Esophagus (tissue), 2 donors: ENCODE measurements at regions not wholly inside any gene's neighbourhood (a gene's known extent, or its start where the extent isn't known, plus 50 kb on each side); places are given as distances from the start of the nearest gene placed in this dataset.

Experiments used
- H3K27ac ChIP-seq, 2 donors: one replicate each; pipeline ENCODE4 v1.5.1; 2013; ENCODE audit warnings: low read depth in 2 of 2, mild to moderate bottlenecking in 2 of 2, inconsistent platforms in 1 of 2, low read length in 1 of 2, moderate library complexity in 1 of 2
- H3K27me3 ChIP-seq, 2 donors: one replicate each; pipeline ENCODE4 v1.6.1; 2013; ENCODE audit warnings: low read length in 2 of 2, control low read depth in 1 of 2, mild to moderate bottlenecking in 1 of 2; ENCODE audit not compliant: insufficient read depth in 2 of 2, control insufficient read depth in 1 of 2
- H3K36me3 ChIP-seq, 2 donors: one replicate each; pipeline ENCODE4 v1.6.1; 2013; ENCODE audit warnings: low read length in 1 of 2; ENCODE audit not compliant: control insufficient read depth in 2 of 2, insufficient read depth in 2 of 2
- H3K4me1 ChIP-seq, 2 donors: one replicate each; pipeline ENCODE4 v1.6.1; 2013; ENCODE audit warnings: low read length in 1 of 2; ENCODE audit not compliant: control insufficient read depth in 2 of 2, insufficient read depth in 2 of 2
- H3K4me3 ChIP-seq, 2 donors: one replicate each; pipeline ENCODE4 v1.5.1; 2013; ENCODE audit warnings: low read length in 2 of 2, mild to moderate bottlenecking in 2 of 2, low read depth in 1 of 2, moderate library complexity in 1 of 2
- H3K9me3 ChIP-seq, 2 donors: one replicate each; pipeline ENCODE4 v1.6.1; 2013; ENCODE audit warnings: mild to moderate bottlenecking in 2 of 2, low read depth in 1 of 2, low read length in 1 of 2, moderate library complexity in 1 of 2; ENCODE audit not compliant: control insufficient read depth in 2 of 2, insufficient read depth in 1 of 2
- WGBS, 2 donors: extraction: QIAGEN DNeasy Blood & Tissue Kit; methylation state at CpG; one replicate each; pipeline ENCODE4 v1.1.7; 2013; 5-methylcytosine and 5-hydroxymethylcytosine counted together
- donor health status: healthy with polysubstance abuse.
- donor health status: Bipolar disorder and iron deficiency.

GRCh38 chr1:101732261-101732660 is 264.5 kb downstream of the OLFM3 start:
- H3K9me3 ChIP-seq, result no peaks in the 10 kb centered on the region
- no peak overlapping the region for H3K27ac ChIP-seq
- WGBS, 2 donors, result 58 to 65% methylated on average over 2 of the region's 2 CpGs
- no peaks in the 10 kb centered on the region for H3K36me3 ChIP-seq
- no peaks in the 10 kb centered on the region for H3K4me1 ChIP-seq
- no peak overlapping the region for H3K4me3 ChIP-seq
- H3K27me3 ChIP-seq, result no peaks in the 10 kb centered on the region

- no peaks in the 10 kb centered on the region for H3K36me3 ChIP-seq
- H3K4me3 ChIP-seq, result no peak overlapping the region
- H3K27me3 ChIP-seq, result no peaks in the 10 kb centered on the region
- no peak overlapping the region for H3K27ac ChIP-seq
- H3K4me1 ChIP-seq, result no peaks in the 10 kb centered on the region
- no peaks in the 10 kb centered on the region for H3K9me3 ChIP-seq
Observed at GRCh38 chr1:101733340-101733739, 263.4 kb downstream of the OLFM3 start.

- H3K27ac ChIP-seq, result no peak overlapping the region
- WGBS, 2 donors, result 83 to 88% methylated on average over 1 of the region's 1 CpG
- no peaks in the 10 kb centered on the region for H3K36me3 ChIP-seq
- no peaks in the 10 kb centered on the region for H3K9me3 ChIP-seq
- no peaks in the 10 kb centered on the region for H3K4me1 ChIP-seq
- no peak overlapping the region for H3K4me3 ChIP-seq
- no peaks in the 10 kb centered on the region for H3K27me3 ChIP-seq
Observed at GRCh38 chr1:101738475-101738874, 258.3 kb downstream of the OLFM3 start.

- 83 to 87% methylated on average over 6 of the region's 6 CpGs for WGBS, 2 donors
- no peak overlapping the region for H3K27ac ChIP-seq
Observed at GRCh38 chr1:101739146-101739545, 257.6 kb downstream of the OLFM3 start.

GRCh38 chr1:101739826-101740330 is 256.8 kb downstream of the OLFM3 start:
- WGBS, 2 donors, result 40 to 55% methylated on average over 1 of the region's 1 CpG
- no peak overlapping the region for H3K27ac ChIP-seq
- no peaks in the 10 kb centered on the region for H3K27me3 ChIP-seq
- H3K36me3 ChIP-seq, result no peaks in the 10 kb centered on the region
- no peaks in the 10 kb centered on the region for H3K9me3 ChIP-seq
- no peaks in the 10 kb centered on the region for H3K4me1 ChIP-seq
- no peak overlapping the region for H3K4me3 ChIP-seq

More at GRCh38 chr1:101739146-101739545, 257.6 kb downstream of the OLFM3 start:
- no peaks in the 10 kb centered on the region for H3K36me3 ChIP-seq
- no peaks in the 10 kb centered on the region for H3K27me3 ChIP-seq
- no peaks in the 10 kb centered on the region for H3K4me1 ChIP-seq
- no peak overlapping the region for H3K4me3 ChIP-seq
- no peaks in the 10 kb centered on the region for H3K9me3 ChIP-seq

GRCh38 chr1:101741910-101742309 is 254.8 kb downstream of the OLFM3 start:
- no peaks in the 10 kb centered on the region for H3K27me3 ChIP-seq
- H3K36me3 ChIP-seq, result no peaks in the 10 kb centered on the region
- H3K4me1 ChIP-seq, result no peaks in the 10 kb centered on the region
- H3K9me3 ChIP-seq, result no peaks in the 10 kb centered on the region
- WGBS, 2 donors, result 44 to 50% methylated on average over 5 of the region's 5 CpGs
- H3K27ac ChIP-seq, result no peak overlapping the region
- H3K4me3 ChIP-seq, result no peak overlapping the region

GRCh38 chr1:101742509-101742908 is 254.2 kb downstream of the OLFM3 start:
- Histone ChIP-seq H3K27me3 (no peaks in the 10 kb centered on the region), H3K4me1 (no peaks in the 10 kb centered on the region), H3K27ac (no peak overlapping the region), H3K9me3 (no peaks in the 10 kb centered on the region), H3K36me3 (no peaks in the 10 kb centered on the region), H3K4me3 (no peak overlapping the region)
- WGBS, 2 donors, result 63 to 80% methylated on average over 1 of the region's 1 CpG

GRCh38 chr1:101745551-101746270 is 251.0 kb downstream of the OLFM3 start:
- 43 to 54% methylated on average over 2 of the region's 2 CpGs for WGBS, 2 donors
- Histone ChIP-seq H3K27ac (no peak overlapping the region), H3K27me3 (no peaks in the 10 kb centered on the region), H3K9me3 (no peaks in the 10 kb centered on the region), H3K4me1 (no peaks in the 10 kb centered on the region), H3K36me3 (no peaks in the 10 kb centered on the region), H3K4me3 (no peak overlapping the region)

GRCh38 chr1:101748077-101748476 is 248.6 kb downstream of the OLFM3 start:
- no peak overlapping the region for H3K4me3 ChIP-seq
- H3K36me3 ChIP-seq, result no peaks in the 10 kb centered on the region
- no peak overlapping the region for H3K27ac ChIP-seq
- no peaks in the 10 kb centered on the region for H3K9me3 ChIP-seq
- 81 to 86% methylated on average over 2 of the region's 2 CpGs for WGBS, 2 donors
- H3K27me3 ChIP-seq, result no peaks in the 10 kb centered on the region
- no peaks in the 10 kb centered on the region for H3K4me1 ChIP-seq
